Erythroblast (primary cell): ENCODE measurements at regions not wholly inside any gene's neighbourhood (a gene's known extent, or its start where the extent isn't known, plus 50 kb on each side); places are given as distances from the start of the nearest gene placed in this dataset.

Experiments
- GATA1 ChIP-seq: IDR thresholded peaks from 2 replicates; pipeline ENCODE4 v1.6.1; 2011; ENCODE audit warnings: low read depth, mild to moderate bottlenecking, control low read depth, low read length, moderate library complexity
- POLR2A ChIP-seq: IDR thresholded peaks from 2 replicates; pipeline ENCODE4 v1.6.1; 2011; ENCODE audit warnings: mild to moderate bottlenecking, low read length

DNA sequence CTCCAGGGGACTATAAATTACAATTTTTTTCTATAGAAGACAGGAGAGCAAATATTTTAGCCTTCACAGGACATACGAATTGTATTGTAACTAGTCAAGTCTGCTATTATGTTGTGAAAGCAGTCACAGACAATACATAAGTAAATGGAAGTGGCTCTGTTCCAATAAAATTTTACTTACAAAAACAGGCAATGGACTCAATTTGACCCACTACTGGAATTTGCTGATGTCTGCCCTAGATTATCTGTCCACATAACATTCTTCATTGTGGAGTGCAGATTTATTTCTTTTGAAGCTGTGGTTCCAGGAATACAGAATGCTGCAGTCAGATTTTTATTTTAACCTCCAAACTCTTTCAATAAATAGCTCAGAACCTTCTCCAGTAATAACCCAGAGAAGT is 330.3 kb downstream of the PPP4R3C start:
- TF ChIP-seq POLR2A: no peak
- no peak for TF ChIP-seq GATA1
